GM23248 (cell line): ENCODE measurements at regions not wholly inside any gene's neighbourhood (a gene's known extent, or its start where the extent isn't known, plus 50 kb on each side); places are given as distances from the start of the nearest gene placed in this dataset.

Experiments
- EZH2 ChIP-seq: fragments of 200-600 bp; sonication (generic); IDR thresholded peaks from 2 replicates; pipeline ENCODE4 v1.6.1; 2018; ENCODE audit warnings: antibody characterized with exemption, mild to moderate bottlenecking; ENCODE audit not compliant: insufficient read depth, poor library complexity, severe bottlenecking
- EZH2phosphoT487 ChIP-seq: fragments of 200-600 bp; sonication (generic); IDR thresholded peaks from 2 replicates; pipeline ENCODE4 v1.6.1; 2018; ENCODE audit warnings: antibody characterized with exemption, moderate library complexity, mild to moderate bottlenecking, low read depth; ENCODE audit not compliant: insufficient read depth

GRCh38 chr11:79794057-79794456 is 353.2 kb upstream of the TENM4 start:
- TF ChIP-seq EZH2 (no peak), EZH2phosphoT487 (no peak)
